Left lung (tissue), 4 donors: ENCODE measurements at regions not wholly inside any gene's neighbourhood (a gene's known extent, or its start where the extent isn't known, plus 50 kb on each side); places are given as distances from the start of the nearest gene placed in this dataset.

ENCODE experiments used
- ATAC-seq: fragments of 200-7000 bp; cut with Tn5 transposase; one replicate; pipeline ENCODE4 v1.9.1; 2020; ENCODE audit warnings: moderate library complexity
- DNase-seq, 4 donors: peaks; one replicate each; pipeline ENCODE4 v3.0.0-alpha.2; 2013 to 2020
- H3K27ac ChIP-seq, 2 donors: fragments of 200-600 bp; sonication (generic) in 1 of 2; one replicate each; pipeline versions ENCODE4 v1.5.0 to v1.8.0; 2020 to 2021
- H3K27me3 ChIP-seq, 2 donors: fragments of 200-600 bp; sonication (generic) in 1 of 2; one replicate each; pipeline versions ENCODE4 v1.5.0 to v1.8.0; 2020 to 2021
- H3K36me3 ChIP-seq, 2 donors: fragments of 200-600 bp; sonication (generic) in 1 of 2; one replicate each; pipeline versions ENCODE4 v1.5.0 to v1.8.0; 2020 to 2021
- H3K4me1 ChIP-seq, 2 donors: fragments of 200-600 bp; one replicate each; pipeline ENCODE4 v1.8.0; 2021
- H3K4me3 ChIP-seq, 2 donors: fragments of 200-600 bp; sonication (generic) in 1 of 2; one replicate each; pipeline versions ENCODE4 v1.5.0 to v1.8.0; 2020 to 2021; ENCODE audit warnings: mild to moderate bottlenecking in 1 of 2
- H3K9me3 ChIP-seq, 2 donors: fragments of 200-600 bp; sonication (generic) in 1 of 2; one replicate each; pipeline versions ENCODE4 v1.5.0 to v1.8.0; 2020 to 2021
- intact Hi-C, 2 donors: fragments of 100-400 bp; cut with DNase I; formaldehyde crosslinking; loops; one replicate each; pipeline versions ENCODE4 v1.11.2 to v1.14.2; 2022
- TF ChIP-seq, protein P1 (sequence below), 2 donors: fragments of 200-600 bp; sonication (generic) in 1 of 2; IDR thresholded peaks; one replicate each; pipeline versions ENCODE4 v1.5.0 to v1.8.0; 2021; ENCODE audit warnings: antibody characterized with exemption in 2 of 2
- donor health status: DM: no; HTN: yes; CAD: no.
- donor health status: DM: no; HTN: no; CAD: no.

DNA sequence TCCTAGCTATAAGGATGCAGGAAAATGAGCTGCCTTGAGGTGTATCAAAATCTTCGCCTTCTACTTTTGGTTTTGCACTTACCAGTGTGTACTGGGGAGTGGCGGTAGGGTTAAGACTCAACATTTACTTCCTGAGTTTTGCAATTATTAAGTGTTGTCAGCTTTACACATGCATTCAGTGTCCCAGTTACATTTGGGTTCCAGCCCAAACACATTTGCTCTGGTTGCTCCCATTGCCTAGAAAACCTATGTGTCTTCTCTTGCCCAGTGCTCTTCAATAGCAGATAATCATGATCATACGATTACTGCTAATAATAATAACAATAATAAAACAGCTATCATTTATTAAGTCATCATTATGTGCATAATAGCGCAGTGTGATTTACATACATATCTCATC, 241.5 kb upstream of the PAPPA start:
- no peaks in the 10 kb centered on the region for H3K9me3 ChIP-seq
- H3K4me3 ChIP-seq = no peak overlapping the region
- DNase-seq = peak in 2 of 4 donors; percentile 33 to 62
- no peaks in the 10 kb centered on the region for H3K27me3 ChIP-seq
- H3K4me1 ChIP-seq = no peaks in the 10 kb centered on the region
- intact Hi-C loops = no loop called here
- ATAC-seq = no peak
- H3K27ac ChIP-seq = no peak overlapping the region
- H3K36me3 ChIP-seq = no peaks in the 10 kb centered on the region
- TF ChIP-seq, protein P1, sequence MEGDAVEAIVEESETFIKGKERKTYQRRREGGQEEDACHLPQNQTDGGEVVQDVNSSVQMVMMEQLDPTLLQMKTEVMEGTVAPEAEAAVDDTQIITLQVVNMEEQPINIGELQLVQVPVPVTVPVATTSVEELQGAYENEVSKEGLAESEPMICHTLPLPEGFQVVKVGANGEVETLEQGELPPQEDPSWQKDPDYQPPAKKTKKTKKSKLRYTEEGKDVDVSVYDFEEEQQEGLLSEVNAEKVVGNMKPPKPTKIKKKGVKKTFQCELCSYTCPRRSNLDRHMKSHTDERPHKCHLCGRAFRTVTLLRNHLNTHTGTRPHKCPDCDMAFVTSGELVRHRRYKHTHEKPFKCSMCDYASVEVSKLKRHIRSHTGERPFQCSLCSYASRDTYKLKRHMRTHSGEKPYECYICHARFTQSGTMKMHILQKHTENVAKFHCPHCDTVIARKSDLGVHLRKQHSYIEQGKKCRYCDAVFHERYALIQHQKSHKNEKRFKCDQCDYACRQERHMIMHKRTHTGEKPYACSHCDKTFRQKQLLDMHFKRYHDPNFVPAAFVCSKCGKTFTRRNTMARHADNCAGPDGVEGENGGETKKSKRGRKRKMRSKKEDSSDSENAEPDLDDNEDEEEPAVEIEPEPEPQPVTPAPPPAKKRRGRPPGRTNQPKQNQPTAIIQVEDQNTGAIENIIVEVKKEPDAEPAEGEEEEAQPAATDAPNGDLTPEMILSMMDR (IDR thresholded peaks at IDR 0.05) = no peak

DNA sequence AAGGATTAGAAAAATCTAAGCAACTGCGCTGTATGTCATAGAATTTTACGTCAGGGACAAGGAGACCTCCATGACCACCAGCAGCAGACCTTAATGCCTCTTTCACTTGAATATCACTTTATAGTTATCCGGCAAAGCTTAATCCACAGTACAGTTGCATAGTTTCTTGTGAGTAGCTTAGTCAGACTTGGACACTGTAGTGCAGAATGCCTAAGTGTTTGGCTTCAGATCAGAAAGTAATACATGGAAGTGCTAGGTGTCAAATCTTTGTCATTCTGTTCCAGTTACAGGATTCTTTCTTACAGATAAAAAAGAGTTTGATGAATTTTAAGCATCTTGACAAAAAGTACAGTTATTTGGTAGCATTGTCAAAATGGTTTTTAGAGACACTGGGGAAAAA, 239.9 kb upstream of the PAPPA start:
- Histone ChIP-seq H3K4me1 (no peaks in the 10 kb centered on the region), H3K27me3 (no peaks in the 10 kb centered on the region), H3K36me3 (no peaks in the 10 kb centered on the region), H3K27ac (no peak overlapping the region), H3K4me3 (no peak overlapping the region), H3K9me3 (no peaks in the 10 kb centered on the region)
- DNase-seq (peak in 1 of 4 donors; percentile 18), ATAC-seq (peak; percentile 54)
- TF ChIP-seq, protein P1 (IDR thresholded peaks at IDR 0.05) = no peak
- intact Hi-C loops = no loop called here

DNA sequence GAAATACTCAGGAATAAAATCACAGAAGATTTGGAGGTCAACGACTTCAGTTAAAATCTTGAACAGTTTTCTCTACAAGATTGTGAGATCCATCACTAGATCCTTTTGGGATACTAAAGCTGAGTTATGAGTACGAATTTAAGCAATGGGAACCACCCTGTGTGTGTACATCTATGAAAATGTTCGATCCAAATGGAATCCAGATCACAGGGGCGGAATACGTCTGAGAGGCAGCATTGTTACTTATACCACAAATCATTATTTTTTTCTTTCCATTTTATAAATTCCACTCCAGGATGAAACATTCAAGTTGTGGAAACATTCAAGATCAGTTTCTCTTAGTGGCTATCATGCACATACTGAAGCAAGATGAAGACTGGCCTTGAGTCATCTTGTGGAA, 239.3 kb upstream of the PAPPA start:
- Histone ChIP-seq H3K4me1 (no peaks in the 10 kb centered on the region), H3K4me3 (no peak overlapping the region), H3K27ac (no peak overlapping the region), H3K36me3 (no peaks in the 10 kb centered on the region), H3K9me3 (no peaks in the 10 kb centered on the region), H3K27me3 (no peaks in the 10 kb centered on the region)
- ATAC-seq (no peak), DNase-seq (no peak)
- TF ChIP-seq, protein P1 (IDR thresholded peaks at IDR 0.05) = no peak
- intact Hi-C loops = no loop called here

DNA sequence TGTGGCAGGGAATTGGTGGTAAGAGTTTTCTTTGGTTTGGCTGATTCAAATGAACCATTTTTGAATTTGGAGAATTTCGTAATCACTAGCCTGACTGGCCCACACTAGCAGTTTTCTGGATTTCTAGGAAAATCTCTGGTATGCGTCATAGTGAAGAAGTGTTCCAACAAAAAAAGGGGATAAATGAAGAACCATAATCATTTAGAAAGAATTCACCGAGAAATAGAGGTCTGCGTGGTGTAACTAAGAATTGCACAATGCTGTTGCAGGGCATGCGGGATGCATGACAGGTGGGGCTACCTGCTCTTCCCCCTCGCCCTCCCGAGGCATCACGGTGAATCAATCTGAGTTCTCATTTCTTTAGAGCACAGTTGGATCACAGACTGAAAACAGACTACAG, 232.3 kb upstream of the PAPPA start:
- TF ChIP-seq, protein P1 (IDR thresholded peaks at IDR 0.05) = no peak
- Histone ChIP-seq H3K36me3 (no peaks in the 10 kb centered on the region), H3K4me3 (no peak overlapping the region), H3K27me3 (no peaks in the 10 kb centered on the region), H3K4me1 (no peaks in the 10 kb centered on the region), H3K9me3 (peaks cover 0 to 8% of the 10 kb centered on the region in 2 donors), H3K27ac (no peak overlapping the region)
- DNase-seq (no peak), ATAC-seq (no peak)
- intact Hi-C loops = no loop called here

DNA sequence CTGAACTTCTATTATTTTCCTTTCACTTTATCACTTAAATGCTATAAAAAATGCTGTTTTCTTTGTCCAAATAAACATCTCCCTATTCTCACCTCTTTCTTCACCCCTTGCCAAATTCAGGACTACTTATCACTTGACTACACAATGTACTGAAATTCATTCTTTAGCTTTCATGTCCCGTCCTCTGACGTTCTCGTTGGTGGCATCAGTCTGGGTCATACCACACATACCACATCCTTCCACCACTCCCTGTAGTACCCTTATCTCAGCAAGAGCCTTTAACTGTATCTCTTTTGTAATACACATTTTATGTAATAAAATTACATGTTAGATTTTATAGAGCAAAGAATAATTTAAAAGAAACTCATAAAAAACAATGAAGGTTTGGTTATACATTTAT, 231.1 kb upstream of the PAPPA start:
- no peaks in the 10 kb centered on the region for H3K36me3 ChIP-seq
- peaks cover 0 to 8% of the 10 kb centered on the region in 2 donors for H3K9me3 ChIP-seq
- H3K4me3 ChIP-seq = no peak overlapping the region
- H3K27ac ChIP-seq = no peak overlapping the region
- intact Hi-C loops = no loop called here
- no peaks in the 10 kb centered on the region for H3K4me1 ChIP-seq
- DNase-seq (no peak), ATAC-seq (no peak)
- no peaks in the 10 kb centered on the region for H3K27me3 ChIP-seq
- TF ChIP-seq, protein P1 (IDR thresholded peaks at IDR 0.05) = no peak
